ENCODE measurements at regions not wholly inside any gene's neighbourhood (a gene's known extent, or its start where the extent isn't known, plus 50 kb on each side); places are given as distances from the start of the nearest gene placed in this dataset.

DNA sequence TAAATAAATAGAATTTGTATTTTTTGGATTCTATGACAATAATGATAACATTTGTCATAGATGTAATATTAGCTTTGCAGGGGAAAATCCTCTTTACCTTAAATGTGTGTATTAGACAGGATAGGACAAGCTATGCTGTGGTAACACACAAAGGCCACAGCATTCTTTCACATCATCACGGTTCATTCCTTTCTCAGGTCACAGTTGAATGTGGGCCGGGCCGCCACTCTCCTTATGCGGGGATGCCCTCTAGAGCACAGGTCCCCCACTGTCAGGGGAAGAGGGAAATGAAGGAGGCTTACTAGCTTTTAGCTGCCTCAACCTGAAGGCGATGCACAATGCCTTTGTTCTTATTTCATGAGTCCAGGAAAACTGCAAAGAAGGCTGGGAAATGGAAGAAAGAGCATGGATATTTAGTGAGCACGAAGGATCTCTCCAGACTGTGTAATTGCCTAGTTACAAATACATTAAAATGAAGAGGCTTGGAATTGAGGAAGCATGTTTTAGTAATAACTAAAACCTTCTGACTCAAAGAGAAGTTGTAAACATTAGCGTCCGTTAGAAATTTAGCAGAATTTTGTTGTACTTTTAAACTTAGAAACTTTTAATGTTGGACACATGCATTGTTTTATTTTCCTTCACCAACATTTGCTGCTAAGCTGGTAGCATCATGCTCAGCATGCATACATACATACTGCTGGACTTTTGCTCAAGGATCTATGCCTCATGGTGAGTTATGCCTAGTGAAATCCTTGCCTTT, 248.9 kb upstream of the FOXQ1 start:
- TF ChIP-seq CTCF (IDR thresholded peaks at IDR 0.05) (no peak), POLR2A (IDR thresholded peaks at IDR 0.05) (no peak)

Measured in testis (tissue), 2 donors.